ENCODE measurements at regions not wholly inside any gene's neighbourhood (a gene's known extent, or its start where the extent isn't known, plus 50 kb on each side); places are given as distances from the start of the nearest gene placed in this dataset.
"Not testable (repeated sequence)": the region's sequence is repeated elsewhere in the genome, so short reads cannot be mapped to it uniquely, and the experiment has no call there.

DNA sequence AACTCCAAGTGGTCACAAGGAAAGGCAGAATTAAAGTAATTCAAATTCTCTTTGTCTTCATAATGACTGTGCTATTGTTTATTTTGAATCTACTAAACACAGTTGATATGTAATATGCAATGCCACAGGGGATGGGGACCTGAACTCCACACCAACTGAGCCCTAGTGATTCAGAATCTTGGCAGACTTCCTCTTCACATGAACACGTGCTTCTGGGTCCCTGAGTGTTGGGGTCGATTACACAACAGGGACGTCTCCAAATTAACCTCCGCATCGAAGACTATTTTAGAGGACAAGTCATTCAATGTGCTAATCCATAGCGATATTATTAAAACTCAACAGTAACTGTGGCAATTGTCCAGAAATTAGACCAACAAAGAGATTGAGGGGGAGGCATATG is 95.3 kb upstream of the CARD11 start:
- DNase-seq = no peak

DNA sequence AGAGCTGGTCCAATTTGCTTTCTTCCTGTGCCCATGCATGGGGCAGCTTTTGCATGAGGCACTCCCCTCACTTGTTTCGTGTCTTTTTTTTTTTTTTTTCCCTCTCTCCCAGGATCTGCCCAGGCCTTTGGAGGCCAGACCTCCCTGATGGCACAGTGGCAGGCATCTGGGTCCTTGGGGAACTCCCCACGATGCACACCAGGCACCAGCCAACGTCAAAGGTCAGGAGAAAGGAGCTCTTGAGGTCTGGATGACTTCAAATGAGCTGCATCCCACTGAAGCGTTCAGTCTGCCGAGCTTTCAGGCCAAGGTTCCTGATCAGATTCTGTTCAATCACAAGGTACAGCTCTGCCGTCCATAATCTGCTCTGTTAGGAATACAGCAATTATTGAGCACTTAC is 97.2 kb upstream of the CARD11 start:
- no peak for DNase-seq

DNA sequence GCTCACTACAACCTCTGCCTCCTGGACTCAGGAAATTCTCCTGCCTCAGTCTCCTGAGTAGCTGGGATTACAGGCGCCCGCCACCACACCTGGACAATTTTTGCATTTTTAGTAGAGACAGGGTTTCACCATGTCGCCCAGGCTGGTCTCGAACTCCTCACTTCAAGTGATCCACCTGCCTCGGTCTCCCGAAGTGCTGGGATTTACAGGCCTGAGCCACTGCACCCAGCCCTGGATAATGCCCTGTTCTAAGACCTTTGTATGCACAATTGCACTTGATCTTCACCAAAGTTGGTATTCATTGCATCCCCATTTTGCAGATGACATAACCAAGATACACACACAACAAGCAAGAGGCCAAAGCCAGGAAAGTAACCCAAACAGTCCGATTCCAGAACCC is 97.7 kb upstream of the CARD11 start:
- DNase-seq = no peak

DNA sequence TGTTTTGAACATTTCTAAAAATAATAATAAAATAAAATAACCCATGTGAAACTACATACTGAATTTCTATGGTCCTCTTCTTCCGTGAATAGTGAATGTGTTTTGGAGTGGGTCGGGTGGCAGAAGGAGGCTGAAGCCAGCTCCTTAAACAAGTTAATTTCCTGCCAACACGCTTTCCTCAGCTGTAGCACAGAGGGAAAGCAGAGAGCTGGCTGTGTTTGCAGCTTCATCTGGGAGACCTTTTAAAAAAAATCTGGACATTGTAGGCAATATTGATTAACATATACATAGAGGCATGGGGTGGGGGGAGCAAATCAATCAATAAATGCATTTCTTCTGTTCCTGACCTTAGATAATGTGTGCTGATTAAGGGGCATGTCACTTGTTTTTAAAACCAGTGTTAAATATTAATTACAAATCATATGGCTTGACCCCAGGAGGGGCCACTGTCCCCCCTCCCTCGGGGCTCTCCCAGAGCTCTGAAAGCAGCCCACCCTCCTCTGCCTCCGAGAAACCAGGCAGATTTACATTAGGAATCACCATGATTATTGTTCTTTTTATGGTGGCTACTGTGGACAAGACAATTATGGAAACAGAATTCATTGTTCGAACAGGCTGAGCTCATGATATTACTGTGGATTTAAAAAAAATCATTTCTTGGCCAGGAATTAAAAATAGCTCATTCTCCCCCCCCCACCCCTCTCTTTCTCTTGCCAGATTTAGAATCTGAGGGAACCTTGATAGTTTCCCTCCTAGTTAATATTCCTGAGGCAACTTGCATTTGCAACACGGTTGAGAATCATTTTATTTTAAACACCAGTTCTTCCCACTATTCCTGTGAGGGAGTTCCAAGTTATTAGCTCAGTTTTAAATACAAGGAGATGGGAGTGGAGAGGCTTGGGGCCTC is 100.5 kb upstream of the CARD11 start:
- no peak for DNase-seq

DNA sequence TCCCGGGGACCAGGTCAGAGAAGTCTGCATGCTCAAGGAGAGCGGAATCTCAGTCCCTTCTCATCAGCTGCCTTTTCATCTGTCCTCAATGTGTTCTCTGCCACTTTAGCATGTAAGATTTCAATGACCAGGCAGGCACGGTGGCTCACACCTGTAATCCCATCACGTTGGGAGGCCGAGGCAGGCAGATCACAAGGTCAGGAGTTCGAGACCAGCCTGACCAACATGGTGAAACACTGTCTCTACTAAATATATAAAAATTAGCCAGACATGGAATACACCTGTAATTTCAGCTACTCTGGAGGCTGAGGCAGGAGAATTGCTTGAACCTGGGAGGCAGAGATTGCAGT is 101.1 kb upstream of the CARD11 start:
- not testable (repeated sequence) for DNase-seq

DNA sequence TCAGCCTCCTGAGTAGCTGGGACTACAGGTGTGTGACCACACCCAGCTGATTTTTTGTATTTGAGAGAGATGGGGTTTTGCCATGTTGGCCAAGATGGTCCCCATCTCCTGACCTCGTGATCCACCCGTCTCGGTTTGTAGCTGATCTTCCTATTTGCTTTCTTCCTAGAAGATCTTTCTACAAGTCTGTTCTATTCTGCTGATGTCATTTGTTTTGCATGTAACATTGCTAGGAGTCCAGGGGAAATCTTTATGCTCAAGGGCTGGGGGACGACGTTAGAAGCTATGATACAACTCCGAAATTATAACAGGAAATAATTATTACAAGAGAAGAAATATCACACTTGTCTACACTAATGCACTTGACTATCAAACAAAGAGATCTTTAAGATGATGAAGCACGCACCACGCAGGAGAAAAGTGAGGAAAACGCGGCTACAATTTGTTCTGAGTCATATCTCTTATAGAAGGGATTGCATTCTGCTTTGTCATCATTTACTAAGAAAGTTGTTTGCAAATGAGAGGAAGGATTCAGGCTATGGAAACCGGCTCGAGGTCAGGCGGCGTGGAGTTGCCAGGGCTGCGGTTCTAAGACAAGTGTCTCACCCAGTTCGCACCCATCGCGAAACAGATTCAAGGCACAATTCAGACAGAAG is 103.0 kb upstream of the CARD11 start:
- DNase-seq = no peak

DNA sequence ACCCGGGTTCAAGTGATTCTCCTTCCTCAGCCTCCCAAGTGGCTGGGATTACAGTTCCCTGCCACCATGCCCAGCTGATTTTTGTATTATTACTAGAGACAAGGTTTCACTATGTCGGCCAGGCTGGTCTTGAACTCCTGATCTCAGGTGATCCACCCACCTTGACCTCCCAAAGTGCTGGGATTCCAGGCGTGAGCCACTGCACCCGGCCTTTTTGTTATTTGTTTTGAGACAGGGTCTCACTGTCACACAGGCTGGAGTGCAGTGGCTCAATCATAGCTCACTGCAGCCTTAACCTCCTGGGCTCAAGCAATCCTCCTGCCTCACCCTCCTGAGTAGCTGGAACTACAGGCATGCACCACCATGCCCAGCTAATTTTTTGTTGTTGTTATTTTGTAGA is 104.8 kb upstream of the CARD11 start:
- DNase-seq = not testable (repeated sequence)

DNA sequence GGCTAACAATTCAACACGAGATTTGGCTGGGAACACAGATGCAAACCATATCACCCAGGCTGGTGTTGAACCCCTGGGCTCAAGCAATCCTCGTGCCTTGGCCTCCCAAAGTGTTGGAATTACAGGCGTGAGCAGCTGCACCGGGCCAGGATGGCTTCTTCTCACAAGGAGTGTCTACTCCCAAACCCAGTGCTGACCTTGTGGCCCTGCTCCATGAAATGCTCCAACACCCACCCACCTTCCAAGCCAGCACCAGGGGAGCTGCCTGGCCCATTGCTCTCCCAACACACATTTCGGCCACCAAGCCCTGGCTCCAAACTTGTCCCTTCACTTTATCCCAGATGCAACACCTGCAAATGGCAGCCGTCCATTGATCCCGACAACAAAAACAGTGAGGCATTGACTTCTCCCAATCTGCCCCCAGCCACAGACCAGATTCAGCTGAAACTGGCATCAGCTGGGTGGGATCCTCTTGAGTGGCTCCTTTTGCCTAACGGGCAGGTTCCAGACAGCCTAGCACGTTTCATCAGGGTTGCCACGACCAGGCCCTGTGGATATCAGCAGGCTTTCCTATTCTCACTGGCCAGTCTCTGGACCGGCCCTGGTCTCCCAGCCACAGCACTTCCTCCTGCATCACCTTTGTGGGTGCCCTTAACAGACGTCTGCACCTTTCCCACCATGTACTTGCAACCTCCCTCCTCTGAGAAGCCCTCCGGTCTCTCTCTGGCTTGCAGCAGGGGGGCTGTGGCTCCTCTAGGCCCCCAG is 105.7 kb upstream of the CARD11 start:
- DNase-seq = no peak

DNA sequence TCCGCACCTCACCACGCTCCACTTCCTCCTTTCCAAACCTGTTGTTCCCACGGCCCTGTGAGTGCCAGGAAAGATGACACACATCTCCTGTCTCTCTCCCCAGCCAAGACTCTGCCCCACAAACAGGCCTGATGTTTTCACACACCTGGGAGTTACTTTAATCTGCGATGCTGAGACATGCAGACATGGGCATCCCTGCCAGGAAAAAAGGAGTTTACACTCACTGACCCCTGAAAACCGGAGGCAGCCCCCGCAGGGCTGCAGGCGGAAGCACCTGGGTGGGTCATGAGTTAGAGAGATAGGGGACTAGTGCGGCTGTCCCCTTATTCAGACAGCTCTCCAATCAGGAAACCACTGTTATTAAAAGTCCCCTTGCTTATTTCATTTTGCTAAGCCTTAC is 106.4 kb upstream of the CARD11 start:
- no peak for DNase-seq

DNA sequence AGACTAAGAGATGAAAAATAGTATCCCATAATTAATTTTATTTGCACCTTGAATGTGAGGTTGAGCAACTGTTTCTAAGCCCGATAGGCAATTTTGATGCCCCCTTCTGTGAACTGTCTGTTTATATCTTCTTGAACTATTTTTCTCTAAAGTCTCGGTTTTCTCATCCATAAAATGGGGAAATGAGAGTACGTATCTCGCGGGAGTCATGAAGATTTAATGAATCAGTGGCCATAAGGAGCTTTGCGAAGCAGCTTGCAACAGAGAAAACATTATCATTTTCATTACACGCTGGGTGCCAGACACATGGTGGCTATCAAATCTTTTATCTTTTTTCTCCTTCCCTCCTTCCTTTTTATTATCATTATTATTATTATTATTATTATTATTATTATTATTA is 108.1 kb upstream of the CARD11 start:
- no peak for DNase-seq

DNA sequence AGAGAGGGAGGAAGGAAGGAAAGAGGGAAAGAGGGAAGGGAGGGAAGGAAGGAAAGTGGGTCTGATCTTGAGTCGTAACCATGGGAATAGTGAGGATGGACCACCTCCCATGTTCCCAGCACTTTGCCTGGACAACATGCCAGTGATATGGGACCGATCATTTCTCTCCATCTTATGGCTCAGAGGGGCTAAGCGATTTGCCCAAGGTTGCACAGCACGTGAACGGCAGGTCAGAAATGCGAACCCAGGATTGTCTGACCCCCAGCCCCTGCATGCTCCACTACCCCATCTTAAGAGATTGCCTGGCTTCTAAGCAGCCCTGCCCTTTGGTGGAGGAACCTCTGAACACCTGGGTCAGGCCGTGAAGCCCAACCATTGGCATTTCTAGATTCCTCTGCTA is 109.0 kb upstream of the CARD11 start:
- DNase-seq = no peak

DNA sequence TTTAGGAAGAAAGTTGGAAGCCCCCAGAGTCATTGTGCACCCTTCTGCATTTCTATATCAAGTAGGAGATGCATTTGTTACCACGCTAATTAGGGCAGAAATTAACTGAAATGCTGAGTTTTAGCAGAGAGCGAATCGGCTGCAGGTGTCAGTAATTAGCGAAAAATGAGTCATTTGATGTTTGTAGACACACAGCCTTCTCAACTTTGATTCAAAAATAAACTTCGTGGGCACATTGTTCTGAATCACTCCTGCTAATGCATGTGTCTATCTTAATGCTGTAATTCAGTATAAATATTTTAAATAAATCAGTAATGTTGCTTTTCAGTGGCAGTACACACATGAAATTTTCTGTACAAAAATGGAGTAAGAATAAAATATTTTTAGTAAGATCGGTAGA is 109.5 kb upstream of the CARD11 start:
- no peak for DNase-seq

DNA sequence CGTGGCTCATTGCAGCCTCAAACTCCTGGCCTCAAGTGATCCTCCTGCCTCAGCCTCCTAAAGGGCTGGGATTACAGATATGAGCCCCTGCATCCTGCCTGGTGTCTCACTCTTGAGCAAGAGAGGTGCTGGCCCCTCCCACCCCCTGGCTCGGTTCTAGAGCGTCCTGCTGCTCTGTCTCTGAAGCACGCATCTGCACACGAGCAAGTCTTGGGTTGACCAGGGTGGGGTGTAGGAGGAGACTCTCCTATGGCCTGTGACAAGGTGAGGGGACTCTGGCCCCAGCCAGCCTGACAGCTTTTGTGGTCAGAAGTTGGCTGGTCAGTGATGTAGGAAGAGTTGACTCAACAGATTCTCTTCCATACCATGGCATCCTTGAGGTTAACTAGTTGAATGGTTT is 110.7 kb upstream of the CARD11 start:
- DNase-seq = no peak

DNA sequence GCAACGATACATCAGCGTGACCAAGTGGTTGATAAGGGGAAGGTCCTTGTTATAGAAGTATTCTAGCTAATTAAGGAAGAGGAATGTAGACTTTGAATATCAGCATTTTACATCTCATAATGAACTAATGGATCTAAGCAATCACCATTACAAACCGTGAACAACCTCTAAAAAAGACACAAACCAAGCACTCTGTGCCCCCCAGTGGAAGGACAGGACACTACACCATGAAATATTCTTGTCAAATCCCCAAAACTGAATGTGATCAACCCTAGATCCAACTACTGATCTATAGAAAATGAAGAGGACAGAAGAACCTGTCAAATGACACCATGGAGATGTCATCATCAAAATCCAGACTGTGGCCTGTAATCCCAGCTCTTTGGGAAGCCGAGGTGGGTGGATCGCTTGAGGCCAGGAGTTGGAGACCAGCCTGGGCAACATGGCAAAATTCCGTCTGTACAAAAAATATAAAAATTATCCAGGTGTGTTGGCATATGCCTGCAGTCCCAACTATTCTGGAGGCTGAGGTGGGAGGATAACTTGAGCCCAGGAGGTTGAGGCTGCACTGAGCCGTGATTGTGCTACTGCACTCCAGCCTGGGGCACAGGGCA is 111.3 kb upstream of the CARD11 start:
- DNase-seq = no peak

DNA sequence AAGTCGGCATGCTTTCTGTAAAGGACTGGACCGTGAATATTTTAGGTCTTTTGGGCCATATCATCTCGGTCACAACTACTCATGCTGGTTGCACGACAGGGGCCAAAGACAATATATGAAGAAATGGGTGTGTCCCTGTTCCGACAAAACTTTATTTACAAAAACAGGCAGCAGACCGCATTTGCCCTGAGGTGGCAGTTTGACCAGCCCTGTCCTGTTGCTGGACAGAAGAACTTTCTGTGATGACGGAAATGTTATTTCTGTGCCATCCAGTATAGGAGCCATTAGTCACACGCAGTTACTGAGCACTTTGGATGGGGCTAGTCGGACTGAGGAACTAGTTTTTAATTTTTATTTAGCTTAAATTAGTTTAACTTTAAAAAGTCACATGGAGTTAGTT is 112.8 kb upstream of the CARD11 start:
- DNase-seq = no peak

DNA sequence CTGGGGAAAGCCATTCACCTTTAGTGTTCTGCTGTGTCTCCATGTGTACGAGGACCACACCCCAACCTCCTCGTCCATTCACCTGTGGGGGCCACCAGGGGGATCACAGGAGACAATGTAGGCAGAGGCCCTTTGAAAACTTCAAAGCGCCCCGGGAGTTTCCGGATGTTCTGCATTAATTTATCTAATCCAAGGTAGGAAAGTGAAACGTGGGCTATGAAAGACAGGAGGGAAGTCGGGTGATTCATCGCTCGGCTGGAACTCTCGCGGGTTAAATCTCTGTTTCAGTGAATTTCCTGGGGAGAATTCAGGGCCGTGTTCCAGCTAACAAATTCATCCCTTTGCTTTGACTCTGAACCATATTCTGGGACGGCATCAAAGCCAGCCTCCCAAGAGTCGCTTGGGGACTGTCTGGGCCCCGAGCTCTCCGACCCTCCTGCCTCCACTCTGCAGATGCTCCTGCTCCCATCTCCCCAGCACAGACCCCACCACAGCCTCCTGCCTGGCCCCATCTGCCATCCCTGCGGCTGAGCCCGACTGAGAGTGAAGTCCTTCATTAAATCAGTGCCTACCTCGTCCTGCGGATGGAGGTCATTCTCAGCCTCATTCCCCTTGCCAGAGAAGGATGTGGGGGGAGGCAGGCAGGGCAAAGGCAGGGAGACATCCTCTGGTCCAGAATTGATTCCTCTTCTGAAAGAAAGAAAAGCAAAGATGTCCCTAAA is 114.1 kb upstream of the CARD11 start:
- no peak for DNase-seq

DNA sequence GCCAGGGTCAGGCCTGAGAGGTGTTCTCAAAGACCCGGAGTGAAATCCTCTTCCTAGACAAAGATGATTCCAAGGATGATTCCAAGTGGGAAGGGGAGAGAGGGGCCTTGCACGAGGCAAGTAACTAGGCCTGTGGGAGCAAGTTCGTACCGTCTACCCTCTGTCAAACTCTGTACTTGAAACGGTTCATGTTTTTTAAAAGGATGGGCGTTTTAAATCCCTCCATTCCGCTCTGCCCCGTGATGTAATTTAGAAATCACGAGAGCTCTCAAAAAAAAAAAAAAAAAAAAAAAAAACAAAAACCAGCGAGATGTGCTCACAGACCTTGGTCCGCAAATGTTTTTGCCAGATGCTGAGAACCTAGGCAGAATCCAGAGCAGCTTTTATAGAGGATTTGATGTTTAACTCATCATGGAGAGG is 114.7 kb upstream of the CARD11 start:
- DNase-seq = no peak

DNA sequence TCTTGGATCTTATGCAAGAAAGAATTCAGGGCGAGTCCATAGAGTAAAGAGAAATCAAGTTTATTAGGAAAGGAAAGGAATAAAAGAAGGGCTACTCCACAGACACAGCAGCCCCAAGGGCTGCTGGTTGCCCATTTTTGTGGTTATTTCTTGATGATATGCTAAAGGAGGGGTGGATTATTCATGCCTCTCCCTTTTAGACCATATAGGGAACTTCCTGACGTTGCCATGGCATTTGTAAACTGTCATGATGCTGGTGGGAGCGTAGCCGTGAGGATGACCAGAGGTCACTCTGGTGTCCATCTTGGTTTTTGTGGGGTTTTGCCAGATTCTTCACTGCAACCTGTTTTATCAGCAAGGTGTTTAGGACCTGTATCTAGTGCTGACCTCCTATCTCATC is 115.4 kb upstream of the CARD11 start:
- DNase-seq = no peak

DNA sequence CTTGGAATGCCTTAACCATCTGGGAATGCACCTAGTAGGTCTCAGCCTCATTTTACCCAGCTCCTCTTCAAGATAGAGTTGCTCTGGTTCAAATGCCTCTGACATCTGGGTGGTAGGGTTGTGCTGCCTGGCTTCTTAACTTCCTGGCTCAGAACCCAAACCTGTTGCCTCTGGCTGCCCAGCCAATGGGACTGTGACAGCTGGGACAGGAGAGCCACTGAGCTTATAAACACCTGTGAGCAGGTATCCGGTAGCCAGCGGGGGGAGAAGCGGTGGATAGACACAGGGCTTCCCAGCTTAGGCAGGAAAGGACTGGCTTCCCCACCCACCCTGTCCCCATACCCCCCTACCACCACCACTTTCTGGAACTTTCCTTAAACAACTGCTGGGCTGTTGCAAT is 115.8 kb upstream of the CARD11 start:
- DNase-seq = no peak

DNA sequence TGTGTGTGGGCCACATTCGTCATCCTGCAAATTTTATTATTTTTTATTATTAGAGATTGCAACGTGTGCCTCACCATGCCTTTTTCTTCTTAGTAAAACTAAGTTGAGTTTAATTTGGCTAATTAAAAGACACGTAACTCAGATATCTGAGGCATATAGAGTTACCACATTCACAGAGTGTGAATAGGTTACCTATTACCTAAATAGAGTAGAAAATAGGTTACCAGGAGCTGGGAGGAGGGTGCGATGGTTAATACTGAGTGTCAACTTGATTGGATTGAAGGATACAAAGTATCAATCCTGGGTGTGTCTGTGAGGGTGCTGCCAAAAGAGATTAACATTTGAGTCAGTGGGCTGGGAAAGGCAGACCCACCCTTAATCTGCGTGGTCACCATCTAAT is 116.3 kb upstream of the CARD11 start:
- not testable (repeated sequence) for DNase-seq

DNA sequence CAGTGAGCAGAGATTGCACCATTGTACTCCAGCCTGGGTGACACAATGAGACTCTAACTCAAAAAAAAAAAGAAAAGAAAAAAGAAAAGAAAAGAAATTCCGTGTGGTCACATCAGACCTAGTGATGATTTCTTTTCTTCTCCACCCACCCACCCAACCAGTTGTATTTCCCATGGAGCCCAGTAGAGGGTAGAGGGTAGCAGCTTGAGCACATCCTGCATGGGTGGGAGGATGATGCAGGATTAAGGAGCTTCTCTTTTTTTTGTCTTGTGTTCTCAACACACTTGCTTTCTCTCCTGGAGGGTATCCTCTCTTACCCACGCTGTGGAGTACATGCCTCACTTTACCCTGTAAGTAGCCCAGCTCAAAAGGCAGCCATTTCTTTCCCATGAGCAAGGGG is 118.6 kb upstream of the CARD11 start:
- no peak for DNase-seq

DNA sequence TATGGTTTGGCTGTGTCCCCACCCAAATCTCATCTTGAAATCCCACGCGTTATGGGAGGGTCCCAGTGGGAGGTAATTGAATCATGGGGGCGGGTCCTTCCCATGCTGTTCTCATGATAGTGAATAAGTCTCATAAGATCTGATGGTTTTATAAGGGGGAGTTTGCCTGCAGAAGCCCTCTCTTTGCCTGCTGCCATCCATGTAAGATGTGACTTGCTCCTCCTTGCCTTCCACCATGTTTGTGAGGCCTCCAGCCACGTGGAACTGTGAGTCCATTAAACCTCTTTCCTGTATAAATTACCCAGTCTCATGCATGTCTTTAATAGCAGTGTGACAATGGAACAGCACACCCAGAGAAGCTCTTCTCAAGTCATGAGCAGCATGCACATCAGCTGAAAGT is 119.1 kb upstream of the CARD11 start:
- not testable (repeated sequence) for DNase-seq

DNA sequence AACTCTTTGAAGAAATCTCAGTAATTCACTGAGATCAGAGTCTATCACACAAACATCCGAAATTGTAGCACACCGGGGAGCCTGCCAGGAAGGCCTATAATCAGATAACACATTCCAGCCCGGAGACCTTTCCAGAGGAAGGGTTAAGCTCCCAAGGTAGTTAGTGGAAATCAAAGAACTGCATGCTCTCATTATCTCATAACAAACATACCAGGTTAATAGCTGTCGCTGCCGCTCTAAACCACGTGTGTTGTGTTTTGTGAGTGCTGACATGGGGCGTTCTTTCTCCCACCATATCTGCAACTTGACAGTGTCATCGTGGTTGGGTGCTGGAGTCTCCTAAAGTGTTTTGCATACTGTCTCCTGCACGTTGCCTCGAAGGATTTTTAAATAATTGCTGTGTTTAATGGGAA is 120.7 kb upstream of the CARD11 start:
- DNase-seq = no peak
